Parathyroid adenoma (tissue), 2 donors: ENCODE measurements at regions not wholly inside any gene's neighbourhood (a gene's known extent, or its start where the extent isn't known, plus 50 kb on each side); places are given as distances from the start of the nearest gene placed in this dataset.

Experiments used
- H2AFZ ChIP-seq: fragments of 300-600 bp; sonication (generic); one replicate; pipeline ENCODE4 v1.7.0; 2017; ENCODE audit warnings: antibody characterized with exemption, mild to moderate bottlenecking
- H3K27ac ChIP-seq: fragments of 300-600 bp; sonication (generic); one replicate; pipeline ENCODE4 v1.7.0; 2017
- H3K27me3 ChIP-seq: fragments of 300-600 bp; sonication (generic); one replicate; pipeline ENCODE4 v1.7.0; 2017; ENCODE audit warnings: low read length; ENCODE audit not compliant: control insufficient read depth, insufficient read depth
- H3K36me3 ChIP-seq: fragments of 300-600 bp; sonication (generic); one replicate; pipeline ENCODE4 v1.7.0; 2017; ENCODE audit warnings: low read length; ENCODE audit not compliant: control insufficient read depth, insufficient read depth
- H3K4me1 ChIP-seq: fragments of 300-600 bp; sonication (generic); one replicate; pipeline ENCODE4 v1.7.0; 2017; ENCODE audit warnings: control low read depth
- H3K4me2 ChIP-seq: fragments of 300-600 bp; sonication (generic); one replicate; pipeline ENCODE4 v1.7.0; 2017; ENCODE audit warnings: low read length
- H3K4me3 ChIP-seq: fragments of 300-600 bp; sonication (generic); one replicate; pipeline ENCODE4 v1.7.0; 2017; ENCODE audit warnings: low read depth, low read length
- H3K79me2 ChIP-seq: fragments of 300-600 bp; sonication (generic); one replicate; pipeline ENCODE4 v1.7.0; 2017; ENCODE audit warnings: control low read depth
- H3K9ac ChIP-seq: fragments of 300-600 bp; sonication (generic); one replicate; pipeline ENCODE4 v1.7.0; 2017; ENCODE audit warnings: mild to moderate bottlenecking
- H3K9me3 ChIP-seq: fragments of 300-600 bp; sonication (generic); one replicate; pipeline ENCODE4 v1.7.0; 2017; ENCODE audit warnings: low read length; ENCODE audit not compliant: control insufficient read depth
- TF ChIP-seq, protein P1 (sequence below): fragments of 300-600 bp; sonication (generic); IDR thresholded peaks from one replicate; pipeline ENCODE4 v1.7.0; 2017; ENCODE audit warnings: antibody characterized with exemption, mild to moderate bottlenecking
- donor health status: primary hyperparathyroidism.

DNA sequence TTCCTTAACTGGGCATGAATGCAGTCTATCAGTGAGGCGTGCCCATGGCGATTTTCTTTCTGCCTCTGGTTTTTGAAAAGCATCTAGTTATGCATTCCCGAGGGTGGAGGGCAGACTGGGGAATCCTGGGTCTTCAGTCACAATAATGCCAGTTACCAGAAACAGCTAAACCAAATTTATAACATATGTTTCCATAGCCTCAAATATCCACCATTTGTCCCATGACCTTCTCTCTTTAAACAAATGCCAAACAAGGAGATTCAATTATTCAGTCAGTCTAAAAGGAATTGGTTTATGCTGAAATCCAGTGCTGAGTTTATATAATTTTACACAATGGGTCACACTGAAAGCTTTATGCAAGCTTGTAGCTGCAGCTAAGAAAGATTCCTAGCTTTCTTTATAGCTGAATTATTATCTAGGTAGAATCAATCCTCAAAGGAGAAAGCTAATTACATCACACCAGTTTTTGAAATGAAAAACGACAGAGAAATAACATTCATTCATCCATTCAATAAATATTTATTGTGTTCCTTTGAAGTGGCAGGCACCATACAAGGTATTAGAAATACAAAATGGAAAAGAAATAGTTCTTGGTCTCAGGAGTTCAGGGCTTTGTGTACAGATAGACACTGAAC is 131.3 kb upstream of the RAP1B start:
- Histone ChIP-seq H3K4me2 (no peak overlapping the region), H3K36me3 (no peaks in the 10 kb centered on the region), H3K9ac (no peak overlapping the region), H3K9me3 (no peaks in the 10 kb centered on the region), H3K79me2 (no peaks in the 10 kb centered on the region), H3K27ac (no peak overlapping the region), H3K27me3 (no peaks in the 10 kb centered on the region), H3K4me3 (no peak overlapping the region), H3K4me1 (peaks cover 6% of the 10 kb centered on the region), H2AFZ (peak overlapping the region; percentile 58)
- TF ChIP-seq, protein P1, sequence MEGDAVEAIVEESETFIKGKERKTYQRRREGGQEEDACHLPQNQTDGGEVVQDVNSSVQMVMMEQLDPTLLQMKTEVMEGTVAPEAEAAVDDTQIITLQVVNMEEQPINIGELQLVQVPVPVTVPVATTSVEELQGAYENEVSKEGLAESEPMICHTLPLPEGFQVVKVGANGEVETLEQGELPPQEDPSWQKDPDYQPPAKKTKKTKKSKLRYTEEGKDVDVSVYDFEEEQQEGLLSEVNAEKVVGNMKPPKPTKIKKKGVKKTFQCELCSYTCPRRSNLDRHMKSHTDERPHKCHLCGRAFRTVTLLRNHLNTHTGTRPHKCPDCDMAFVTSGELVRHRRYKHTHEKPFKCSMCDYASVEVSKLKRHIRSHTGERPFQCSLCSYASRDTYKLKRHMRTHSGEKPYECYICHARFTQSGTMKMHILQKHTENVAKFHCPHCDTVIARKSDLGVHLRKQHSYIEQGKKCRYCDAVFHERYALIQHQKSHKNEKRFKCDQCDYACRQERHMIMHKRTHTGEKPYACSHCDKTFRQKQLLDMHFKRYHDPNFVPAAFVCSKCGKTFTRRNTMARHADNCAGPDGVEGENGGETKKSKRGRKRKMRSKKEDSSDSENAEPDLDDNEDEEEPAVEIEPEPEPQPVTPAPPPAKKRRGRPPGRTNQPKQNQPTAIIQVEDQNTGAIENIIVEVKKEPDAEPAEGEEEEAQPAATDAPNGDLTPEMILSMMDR, result no peak

DNA sequence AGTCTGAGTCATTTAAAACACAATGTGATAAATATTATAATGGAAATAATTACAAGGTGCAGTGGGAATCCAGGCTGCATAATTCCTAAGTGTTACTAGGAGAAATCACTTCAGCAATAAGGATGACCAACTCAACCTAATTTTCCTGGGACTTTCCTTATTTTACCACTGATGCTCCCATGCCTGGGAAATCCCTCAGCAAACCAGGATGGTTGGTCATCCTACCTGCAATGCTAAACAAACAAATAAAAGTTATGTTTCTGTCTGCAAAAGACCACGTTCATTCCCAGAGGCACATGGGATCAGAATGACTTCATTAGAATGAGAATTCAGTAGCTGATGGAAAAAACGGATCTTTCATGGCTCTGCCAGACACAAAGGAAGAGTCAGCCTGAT is 130.8 kb upstream of the RAP1B start:
- Histone ChIP-seq H3K4me1 (peaks cover 6% of the 10 kb centered on the region), H3K9ac (no peak overlapping the region), H3K36me3 (no peaks in the 10 kb centered on the region), H3K9me3 (no peaks in the 10 kb centered on the region), H3K27me3 (no peaks in the 10 kb centered on the region), H3K79me2 (no peaks in the 10 kb centered on the region), H3K4me3 (no peak overlapping the region), H2AFZ (peak overlapping the region; percentile 58), H3K4me2 (no peak overlapping the region), H3K27ac (no peak overlapping the region)
- TF ChIP-seq, protein P1, result no peak

DNA sequence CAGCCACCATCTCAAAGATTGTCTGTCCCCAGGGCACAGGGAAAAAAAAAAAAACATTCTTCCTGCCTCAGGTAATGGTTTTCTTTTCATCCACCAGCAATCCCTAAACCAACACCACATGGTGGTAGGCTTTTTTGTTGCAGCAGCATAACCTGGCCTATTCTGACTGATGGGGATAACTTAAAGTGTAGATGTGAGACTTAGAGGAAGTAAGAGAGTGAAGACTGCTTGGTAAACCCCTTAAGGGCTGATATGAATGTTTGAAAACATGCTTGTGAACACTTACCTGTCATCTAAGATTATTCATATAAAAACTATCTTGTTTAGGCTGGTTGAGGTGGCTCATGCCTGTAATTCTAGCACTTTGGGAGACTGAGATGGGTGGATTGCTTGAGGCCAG is 130.2 kb upstream of the RAP1B start:
- Histone ChIP-seq H3K4me1 (peaks cover 6% of the 10 kb centered on the region), H3K4me3 (no peak overlapping the region), H2AFZ (no peak overlapping the region), H3K79me2 (no peaks in the 10 kb centered on the region), H3K27ac (no peak overlapping the region), H3K27me3 (no peaks in the 10 kb centered on the region), H3K4me2 (no peak overlapping the region), H3K9ac (no peak overlapping the region), H3K36me3 (no peaks in the 10 kb centered on the region), H3K9me3 (no peaks in the 10 kb centered on the region)
- TF ChIP-seq, protein P1, result no peak

DNA sequence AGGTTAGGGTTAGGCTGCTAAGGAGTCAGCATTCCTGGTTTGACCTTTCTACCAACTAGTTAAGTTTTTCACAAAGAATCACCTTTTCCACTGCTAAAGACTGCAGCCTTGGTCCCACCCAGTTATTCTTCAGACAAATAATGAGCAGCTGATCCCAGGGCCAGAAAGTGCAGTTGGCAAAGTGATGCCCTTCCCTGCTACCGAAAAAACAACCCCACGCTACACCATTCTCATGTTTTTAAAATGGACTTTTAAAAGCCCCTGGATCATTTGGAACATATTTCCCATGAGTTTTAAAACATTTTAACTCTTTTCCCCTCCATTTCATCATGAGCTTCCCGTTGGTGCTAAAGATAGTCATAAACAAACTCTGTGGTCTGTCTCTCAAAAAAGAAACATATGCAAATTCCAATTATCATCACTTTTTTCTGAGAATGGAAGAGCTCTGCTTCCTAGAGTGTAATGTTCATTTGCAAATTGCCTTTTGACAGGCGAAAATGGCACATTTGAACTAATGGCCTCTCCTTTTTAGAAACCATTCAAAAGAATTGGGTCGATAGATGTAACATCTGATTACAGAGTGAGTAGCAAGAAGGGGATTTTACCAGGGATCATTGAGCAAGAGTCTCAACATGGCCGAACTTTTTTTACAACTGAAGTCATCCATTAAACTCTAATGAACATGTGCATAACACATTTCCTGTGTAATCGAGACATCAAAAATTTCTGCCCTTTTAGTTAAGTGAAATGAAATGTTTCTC is 129.3 kb upstream of the RAP1B start:
- H3K9me3 ChIP-seq, result no peaks in the 10 kb centered on the region
- H3K79me2 ChIP-seq, result no peaks in the 10 kb centered on the region
- H3K4me2 ChIP-seq, result no peak overlapping the region
- H3K9ac ChIP-seq, result no peak overlapping the region
- H3K27me3 ChIP-seq, result no peaks in the 10 kb centered on the region
- TF ChIP-seq, protein P1, result no peak
- no peak overlapping the region for H2AFZ ChIP-seq
- no peak overlapping the region for H3K4me3 ChIP-seq
- H3K36me3 ChIP-seq, result no peaks in the 10 kb centered on the region
- peak overlapping the region; percentile 35 for H3K27ac ChIP-seq
- peaks cover 6% of the 10 kb centered on the region for H3K4me1 ChIP-seq

DNA sequence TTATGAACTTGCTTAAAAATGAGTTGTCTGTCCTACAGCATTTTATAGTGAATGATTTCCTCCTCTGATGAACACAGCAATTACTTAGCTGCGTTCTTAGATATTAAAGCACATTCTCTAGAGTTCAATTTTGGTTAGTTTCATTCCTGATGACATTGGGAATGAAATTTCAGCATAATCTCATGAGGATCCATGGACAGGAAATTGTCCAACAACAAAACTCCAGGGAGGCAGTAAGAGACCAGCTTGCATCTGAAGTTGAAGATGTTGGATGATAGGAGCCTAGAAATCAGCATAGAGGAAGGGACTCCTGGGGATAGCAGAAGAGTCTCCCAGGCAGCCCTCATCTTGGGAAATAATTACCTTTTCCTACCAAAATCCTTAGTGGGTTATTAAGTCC is 128.7 kb upstream of the RAP1B start:
- TF ChIP-seq, protein P1, result no peak
- Histone ChIP-seq H2AFZ (no peak overlapping the region), H3K9ac (no peak overlapping the region), H3K36me3 (no peaks in the 10 kb centered on the region), H3K4me1 (peaks cover 6% of the 10 kb centered on the region), H3K4me2 (no peak overlapping the region), H3K9me3 (no peaks in the 10 kb centered on the region), H3K79me2 (no peaks in the 10 kb centered on the region), H3K4me3 (no peak overlapping the region), H3K27ac (peak overlapping the region; percentile 35), H3K27me3 (no peaks in the 10 kb centered on the region)
